ENCODE measurements at regions not wholly inside any gene's neighbourhood (a gene's known extent, or its start where the extent isn't known, plus 50 kb on each side); places are given as distances from the start of the nearest gene placed in this dataset.

DNA sequence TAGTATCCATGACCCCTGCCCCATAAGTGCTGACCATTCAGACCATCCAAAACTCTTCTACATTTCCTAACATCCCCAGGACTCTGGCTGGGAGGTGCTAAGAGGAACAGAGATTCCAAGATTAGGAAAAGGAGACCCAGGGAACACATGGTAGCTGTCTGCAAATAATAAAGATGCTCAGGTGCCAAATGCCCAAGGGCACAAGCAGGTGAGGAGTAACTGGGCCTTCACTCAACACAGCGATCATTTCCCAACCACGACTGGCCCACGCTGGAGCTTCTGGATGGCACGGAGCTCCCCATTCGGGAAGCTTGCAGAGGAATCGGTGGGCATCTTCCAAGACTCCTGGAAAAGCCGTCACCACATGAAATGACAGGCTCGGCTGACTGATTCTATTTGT is 255.9 kb upstream of the SMIM21 start:
- TF ChIP-seq, protein P1, sequence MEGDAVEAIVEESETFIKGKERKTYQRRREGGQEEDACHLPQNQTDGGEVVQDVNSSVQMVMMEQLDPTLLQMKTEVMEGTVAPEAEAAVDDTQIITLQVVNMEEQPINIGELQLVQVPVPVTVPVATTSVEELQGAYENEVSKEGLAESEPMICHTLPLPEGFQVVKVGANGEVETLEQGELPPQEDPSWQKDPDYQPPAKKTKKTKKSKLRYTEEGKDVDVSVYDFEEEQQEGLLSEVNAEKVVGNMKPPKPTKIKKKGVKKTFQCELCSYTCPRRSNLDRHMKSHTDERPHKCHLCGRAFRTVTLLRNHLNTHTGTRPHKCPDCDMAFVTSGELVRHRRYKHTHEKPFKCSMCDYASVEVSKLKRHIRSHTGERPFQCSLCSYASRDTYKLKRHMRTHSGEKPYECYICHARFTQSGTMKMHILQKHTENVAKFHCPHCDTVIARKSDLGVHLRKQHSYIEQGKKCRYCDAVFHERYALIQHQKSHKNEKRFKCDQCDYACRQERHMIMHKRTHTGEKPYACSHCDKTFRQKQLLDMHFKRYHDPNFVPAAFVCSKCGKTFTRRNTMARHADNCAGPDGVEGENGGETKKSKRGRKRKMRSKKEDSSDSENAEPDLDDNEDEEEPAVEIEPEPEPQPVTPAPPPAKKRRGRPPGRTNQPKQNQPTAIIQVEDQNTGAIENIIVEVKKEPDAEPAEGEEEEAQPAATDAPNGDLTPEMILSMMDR (IDR thresholded peaks at IDR 0.05): no peak
- no peak for TF ChIP-seq POLR2A (IDR thresholded peaks at IDR 0.05)

Measured in adrenal gland (tissue), 5 donors.